HepG2 (cell line): ENCODE measurements at regions not wholly inside any gene's neighbourhood (a gene's known extent, or its start where the extent isn't known, plus 50 kb on each side); places are given as distances from the start of the nearest gene placed in this dataset.
A peak's percentile ranks its signal among the peaks of the same experiment; 100 is the strongest.

ENCODE experiments used
- AFF4 ChIP-seq: sonication (generic); formaldehyde crosslinking; IDR thresholded peaks from 2 replicates; pipeline ENCODE4 v1.4.0; 2020; ENCODE audit warnings: missing genetic modification reagents
- CC2D1A ChIP-seq: sonication (generic); formaldehyde crosslinking; IDR thresholded peaks from 2 replicates; pipeline ENCODE4 v1.8.1; 2023; ENCODE audit warnings: mild to moderate bottlenecking, missing genetic modification reagents
- CEBPZ ChIP-seq: IDR thresholded peaks from 2 replicates; pipeline ENCODE4 v1.6.1; 2012; ENCODE audit warnings: low read length, improper control_type of control experiment
- DNMT1 ChIP-seq: sonication (generic); formaldehyde crosslinking; IDR thresholded peaks from 2 replicates; pipeline ENCODE4 v1.5.1; 2020; ENCODE audit warnings: mild to moderate bottlenecking, missing genetic modification reagents
- FOSL1 ChIP-seq: sonication (generic); formaldehyde crosslinking; IDR thresholded peaks from 2 replicates; pipeline ENCODE4 v1.9.0; 2021; ENCODE audit warnings: missing genetic modification reagents, borderline replicate concordance
- HCFC1 ChIP-seq: fragments of 150-350 bp; IDR thresholded peaks from 2 replicates; pipeline ENCODE4 v1.6.1; 2014; ENCODE audit warnings: low read depth, low read length
- IKZF1 ChIP-seq: fragments of 450-650 bp; IDR thresholded peaks from 2 replicates; pipeline ENCODE4 v1.7.1; 2016
- MIER2 ChIP-seq: IDR thresholded peaks from 2 replicates; pipeline ENCODE4 v1.6.1; 2016; ENCODE audit warnings: missing biosample characterization, missing genetic modification reagents
- NFKB2 ChIP-seq: sonication (generic); formaldehyde crosslinking; IDR thresholded peaks from 2 replicates; pipeline ENCODE4 v1.4.0; 2020; ENCODE audit warnings: missing genetic modification reagents, borderline replicate concordance
- PAF1 ChIP-seq: IDR thresholded peaks from 2 replicates; pipeline ENCODE4 v1.6.1; 2016; ENCODE audit warnings: missing genetic modification reagents, missing compliant biosample characterization
- PITX1 ChIP-seq: sonication (generic); formaldehyde crosslinking; IDR thresholded peaks from 2 replicates; pipeline ENCODE4 v1.5.1; 2020; ENCODE audit warnings: mild to moderate bottlenecking, missing genetic modification reagents
- SRSF9 ChIP-seq: fragments of 200-400 bp; formaldehyde crosslinking; IDR thresholded peaks from 2 replicates; pipeline ENCODE4 v1.6.1; 2018; ENCODE audit warnings: borderline replicate concordance, mild to moderate bottlenecking, low read depth, low read length; ENCODE audit not compliant: insufficient read depth, poor library complexity, severe bottlenecking
- ZBTB44 ChIP-seq: sonication (generic); formaldehyde crosslinking; IDR thresholded peaks from 2 replicates; pipeline ENCODE4 v1.4.0; 2020; ENCODE audit warnings: missing genetic modification reagents
- ZKSCAN1 ChIP-seq: fragments of 150-350 bp; IDR thresholded peaks from 2 replicates; pipeline ENCODE4 v1.6.1; 2014; ENCODE audit warnings: low read length
- ZNF10 ChIP-seq: sonication (generic); formaldehyde crosslinking; IDR thresholded peaks from 2 replicates; pipeline ENCODE4 v1.4.0; 2020; ENCODE audit warnings: mild to moderate bottlenecking, low read depth, missing genetic modification reagents, borderline replicate concordance
- ZNF296 ChIP-seq: sonication (generic); formaldehyde crosslinking; conservative IDR thresholded peaks from 2 replicates; pipeline ENCODE4 v1.5.0; 2020; ENCODE audit warnings: mild to moderate bottlenecking, missing genetic modification reagents
- ZNF354B ChIP-seq: sonication (generic); formaldehyde crosslinking; IDR thresholded peaks from 2 replicates; pipeline ENCODE4 v1.8.0; 2022; ENCODE audit warnings: mild to moderate bottlenecking, missing genetic modification reagents
- ZNF362 ChIP-seq: sonication (generic); formaldehyde crosslinking; IDR thresholded peaks from 2 replicates; pipeline ENCODE4 v1.4.0; 2020; ENCODE audit warnings: missing genetic modification reagents, mild to moderate bottlenecking, borderline replicate concordance
- ZNF777 ChIP-seq: sonication (generic); formaldehyde crosslinking; IDR thresholded peaks from 2 replicates; pipeline ENCODE4 v1.4.0; 2020; ENCODE audit warnings: missing genetic modification reagents
- ZNF788 ChIP-seq: sonication (generic); formaldehyde crosslinking; IDR thresholded peaks from 2 replicates; pipeline ENCODE4 v1.5.0; 2020; ENCODE audit warnings: mild to moderate bottlenecking, missing genetic modification reagents, borderline replicate concordance

- TF ChIP-seq IKZF1 (no peak), CC2D1A (CRISPR knock-in tag) (no peak), PITX1 (CRISPR knock-in tag) (peak; percentile 54), SRSF9 (no peak), CEBPZ (no peak), DNMT1 (CRISPR knock-in tag) (no peak), ZKSCAN1 (no peak), ZNF10 (no peak), MIER2 (peak; percentile 66), HCFC1 (no peak), ZNF788 (CRISPR knock-in tag) (peak; percentile 71; the same call in 1 of the 2 replicates), ZBTB44 (CRISPR knock-in tag) (no peak), ZNF296 (CRISPR knock-in tag) (no peak), ZNF354B (0 out of 2 replicates have a peak, but pooled peaks have one; percentile 32), ZNF362 (CRISPR knock-in tag) (peak; percentile 65; the same call in 1 of the 2 replicates), AFF4 (CRISPR knock-in tag) (no peak), ZNF777 (CRISPR knock-in tag) (no peak), NFKB2 (CRISPR knock-in tag) (no peak), PAF1 (CRISPR knock-in tag) (no peak), FOSL1 (peak; percentile 68; the same call in 1 of the 2 replicates)
Observed at GRCh38 chr5:74953937-74954720, 87.9 kb upstream of the FAM169A start (continued).
